A673 (cell line): ENCODE measurements at regions not wholly inside any gene's neighbourhood (a gene's known extent, or its start where the extent isn't known, plus 50 kb on each side); places are given as distances from the start of the nearest gene placed in this dataset.

Source experiments
- CTCF ChIP-seq: fragments of 300-800, 200-600 bp; sonication (generic); conservative IDR thresholded peaks from 2 replicates; pipeline ENCODE4 v1.5.1; 2017; ENCODE audit warnings: low read depth, mild to moderate bottlenecking, antibody characterized with exemption, low read length, moderate library complexity, mixed read lengths
- EZH2 ChIP-seq: fragments of 200-600 bp; sonication (generic); IDR thresholded peaks from 2 replicates; pipeline ENCODE4 v1.6.1; 2017; ENCODE audit warnings: borderline replicate concordance, low read depth, mild to moderate bottlenecking, mixed read lengths, antibody characterized with exemption, low read length; ENCODE audit not compliant: poor library complexity, severe bottlenecking

- no peak for TF ChIP-seq CTCF
- no peak for TF ChIP-seq EZH2
These were observed 268.5 kb upstream of the NMUR2 start for GRCh38 chr5:152673601-152674000.
